HepG2 (cell line): ENCODE measurements at regions not wholly inside any gene's neighbourhood (a gene's known extent, or its start where the extent isn't known, plus 50 kb on each side); places are given as distances from the start of the nearest gene placed in this dataset.

ENCODE experiments used
- ATAC-seq: fragments of 200-7000 bp; cut with Tn5 transposase; 3 replicates; pipeline ENCODE4 v1.9.1; 2020; ENCODE audit warnings: mild to moderate bottlenecking, moderate library complexity
- BruUV-seq: library from RNA; stranded (reverse); fragments of 400-500 nt; replicated peaks from 2 replicates; lab custom pipeline; 2021; lab: Mats Ljungman, UMichigan
- CTCF ChIA-PET: fragments of 300-600 bp; formaldehyde crosslinking; extraction: SDS; loops from one replicate; lab custom pipeline; 2021; ENCODE audit warnings: low total read pairs, inconsistent platforms, low intra/inter-chr PET ratio; lab: Yijun Ruan, JAX
- POLR2A ChIA-PET: fragments of 350-600 bp; sonication (Branson Sonifier 250); formaldehyde crosslinking; loops from one replicate; lab custom pipeline; 2020; ENCODE audit warnings: antibody characterized with exemption, inconsistent platforms; lab: Yijun Ruan, JAX
- DNase-seq: peaks from one replicate; pipeline ENCODE4 v3.0.0-alpha.2; 2015; ENCODE audit warnings: low spot score
- FAIRE-seq: peaks from 3 replicates; lab custom pipeline; 2011; peaks lifted over from hg19 to GRCh38; lab: Jason Lieb, UNC
- H2AFZ ChIP-seq: one replicate; pipeline ENCODE4 v1.6.1; 2011; ENCODE audit warnings: low read length, inconsistent platforms
- H3K27ac ChIP-seq: fragments of 300-600 bp; 3 replicates; pipeline ENCODE4 v1.8.0; 2011; ENCODE audit warnings: mixed run types, mild to moderate bottlenecking, mixed read lengths, low read length, inconsistent platforms; ENCODE audit not compliant: insufficient read depth; ENCODE audit errors: extremely low read length
- H3K27me3 ChIP-seq, 2 experiments: fragments of 200-600 bp in 1 of 2; 2 replicates in 1 of 2; 3 replicates in 1 of 2; pipeline versions ENCODE4 v1.6.0 to v1.8.0; 2011; ENCODE audit warnings: low read length in 2 of 2, mild to moderate bottlenecking in 2 of 2, moderate library complexity in 2 of 2, inconsistent platforms in 1 of 2; ENCODE audit not compliant: insufficient read depth in 2 of 2, control insufficient read depth in 1 of 2
- H3K36me3 ChIP-seq, 2 experiments: fragments of 200-600 bp in 1 of 2; replicated peaks in 1 of 2; 2 replicates in 1 of 2; 3 replicates in 1 of 2; pipeline versions ENCODE4 v1.5.1 to v1.8.0; 2011; ENCODE audit warnings: low read length in 2 of 2, inconsistent platforms in 1 of 2; ENCODE audit not compliant: insufficient read depth in 2 of 2, control insufficient read depth in 1 of 2
- H3K4me1 ChIP-seq: 2 replicates; pipeline ENCODE4 v1.5.1; 2012; ENCODE audit warnings: low read length, inconsistent platforms; ENCODE audit not compliant: insufficient read depth
- H3K4me2 ChIP-seq: 2 replicates; pipeline ENCODE4 v1.6.0; 2011; ENCODE audit warnings: low read depth, low read length, inconsistent platforms
- H3K4me3 ChIP-seq, 3 experiments: fragments of 200-600 bp in 1 of 3; sonication (generic), shearing (Covaris generic) in 1 of 3; replicated peaks in 1 of 3; 2 replicates each; pipeline ENCODE4 v1.5.1; 2011 to 2016; ENCODE audit warnings: low read length in 3 of 3, inconsistent platforms in 2 of 3, low read depth in 2 of 3, mild to moderate bottlenecking in 2 of 3, control low read depth in 1 of 3, mixed read lengths in 1 of 3; ENCODE audit not compliant: insufficient read depth in 1 of 3
- H3K79me2 ChIP-seq: one replicate; pipeline ENCODE4 v1.6.1; 2011; ENCODE audit warnings: low read length, inconsistent platforms; ENCODE audit not compliant: insufficient read depth
- H3K9ac ChIP-seq: 2 replicates; pipeline ENCODE4 v1.6.0; 2011; ENCODE audit warnings: mild to moderate bottlenecking, low read depth, low read length, inconsistent platforms; ENCODE audit not compliant: insufficient read depth
- H3K9me3 ChIP-seq: 2 replicates; pipeline ENCODE4 v1.5.1; 2012; ENCODE audit warnings: mild to moderate bottlenecking, low read length
- H4K20me1 ChIP-seq: 2 replicates; pipeline ENCODE4 v1.6.0; 2011; ENCODE audit warnings: inconsistent platforms, mild to moderate bottlenecking, low read length, moderate library complexity; ENCODE audit not compliant: insufficient read depth
- HDAC6 ChIP-seq: fragments of 200-600 bp; sonication (generic); IDR thresholded peaks from 2 replicates; pipeline ENCODE4 v1.7.0; 2017; ENCODE audit warnings: mild to moderate bottlenecking, antibody characterized with exemption, low read length, low read depth
- MLLT10 ChIP-seq: sonication (generic); formaldehyde crosslinking; IDR thresholded peaks from 2 replicates; pipeline ENCODE4 v1.4.0; 2020; ENCODE audit warnings: missing genetic modification reagents
- SIX4 ChIP-seq: sonication (generic); formaldehyde crosslinking; IDR thresholded peaks from 2 replicates; pipeline ENCODE4 v1.4.0; 2020; ENCODE audit warnings: missing genetic modification reagents
- SP140L ChIP-seq: sonication (generic); formaldehyde crosslinking; IDR thresholded peaks from 2 replicates; pipeline ENCODE4 v1.4.0; 2020; ENCODE audit warnings: missing genetic modification reagents, borderline replicate concordance
- ZBTB1 ChIP-seq: sonication (generic); formaldehyde crosslinking; IDR thresholded peaks from 2 replicates; pipeline ENCODE4 v1.4.0; 2020; ENCODE audit warnings: missing genetic modification reagents, borderline replicate concordance
- ZFP37 ChIP-seq: sonication (generic); formaldehyde crosslinking; IDR thresholded peaks from 2 replicates; pipeline ENCODE4 v1.4.0; 2020; ENCODE audit warnings: missing genetic modification reagents, borderline replicate concordance
- ZHX1 ChIP-seq: sonication (generic); formaldehyde crosslinking; IDR thresholded peaks from 2 replicates; pipeline ENCODE4 v1.8.1; 2022; ENCODE audit warnings: low read depth, mild to moderate bottlenecking, missing genetic modification reagents
- WGBS: methylation state at CpG from one replicate; pipeline ENCODE4 v1.1.6; 2017; ENCODE audit warnings: low lambda C conversion rate; 5-methylcytosine and 5-hydroxymethylcytosine counted together
- in situ Hi-C: cut with HindIII; loops from 2 replicates; pipeline ENCODE4 v1.10.0; 2017; ENCODE audit warnings: low pct_unique_long_range_greater_than_20kb; ENCODE audit not compliant: extremely low pct_ligation_motif_present
- intact Hi-C: fragments of 100-400 bp; cut with micrococcal nuclease; formaldehyde crosslinking; loops from one replicate; pipeline ENCODE4 v1.10.0; 2022; ENCODE audit not compliant: unreplicated experiment
- TF ChIP-seq, protein P1 (sequence below): sonication (generic); formaldehyde crosslinking; IDR thresholded peaks from 2 replicates; pipeline ENCODE4 v1.5.0; 2020; ENCODE audit warnings: missing genetic modification reagents, mild to moderate bottlenecking, borderline replicate concordance
- TF ChIP-seq, protein P2 (sequence below): sonication (generic); formaldehyde crosslinking; IDR thresholded peaks from 2 replicates; pipeline ENCODE4 v1.4.0; 2020; ENCODE audit warnings: missing genetic modification reagents, borderline replicate concordance
- TF ChIP-seq, protein P3 (sequence below): sonication (generic); formaldehyde crosslinking; IDR thresholded peaks from 2 replicates; pipeline ENCODE4 v1.5.1; 2020; ENCODE audit warnings: mild to moderate bottlenecking, missing genetic modification reagents, borderline replicate concordance

GRCh38 chr14:89095036-89095435 is 270.6 kb downstream of the TTC8 start:
- no TSS peak for BruUV-seq
- no peak overlapping the region for H2AFZ ChIP-seq
- no peak for FAIRE-seq
- no peaks in the 10 kb centered on the region for H4K20me1 ChIP-seq
- H3K27me3 ChIP-seq, result peaks cover 0 to 23% of the 10 kb centered on the region in 2 experiments; a peak in 3 of 5 replicates
- intact Hi-C loops, result no loop called here
- H3K9me3 ChIP-seq, result no peaks in the 10 kb centered on the region
- no peak for DNase-seq
- no peak for TF ChIP-seq ZFP37 (CRISPR knock-in tag)
- no peak for TF ChIP-seq ZHX1 (CRISPR knock-in tag)
- TF ChIP-seq SP140L, result no peak
- no peak for TF ChIP-seq ZBTB1 (CRISPR knock-in tag)
- no peak for TF ChIP-seq MLLT10 (CRISPR knock-in tag)
- no peak for TF ChIP-seq SIX4 (CRISPR knock-in tag)
- TF ChIP-seq, protein P1, sequence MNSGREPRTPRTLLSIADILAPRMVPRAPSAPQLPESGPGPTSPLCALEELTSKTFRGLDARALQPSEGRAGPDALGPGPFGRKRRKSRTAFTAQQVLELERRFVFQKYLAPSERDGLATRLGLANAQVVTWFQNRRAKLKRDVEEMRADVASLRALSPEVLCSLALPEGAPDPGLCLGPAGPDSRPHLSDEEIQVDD (CRISPR knock-in tag), result no peak
- TF ChIP-seq HDAC6, result no peak
- TF ChIP-seq, protein P2, sequence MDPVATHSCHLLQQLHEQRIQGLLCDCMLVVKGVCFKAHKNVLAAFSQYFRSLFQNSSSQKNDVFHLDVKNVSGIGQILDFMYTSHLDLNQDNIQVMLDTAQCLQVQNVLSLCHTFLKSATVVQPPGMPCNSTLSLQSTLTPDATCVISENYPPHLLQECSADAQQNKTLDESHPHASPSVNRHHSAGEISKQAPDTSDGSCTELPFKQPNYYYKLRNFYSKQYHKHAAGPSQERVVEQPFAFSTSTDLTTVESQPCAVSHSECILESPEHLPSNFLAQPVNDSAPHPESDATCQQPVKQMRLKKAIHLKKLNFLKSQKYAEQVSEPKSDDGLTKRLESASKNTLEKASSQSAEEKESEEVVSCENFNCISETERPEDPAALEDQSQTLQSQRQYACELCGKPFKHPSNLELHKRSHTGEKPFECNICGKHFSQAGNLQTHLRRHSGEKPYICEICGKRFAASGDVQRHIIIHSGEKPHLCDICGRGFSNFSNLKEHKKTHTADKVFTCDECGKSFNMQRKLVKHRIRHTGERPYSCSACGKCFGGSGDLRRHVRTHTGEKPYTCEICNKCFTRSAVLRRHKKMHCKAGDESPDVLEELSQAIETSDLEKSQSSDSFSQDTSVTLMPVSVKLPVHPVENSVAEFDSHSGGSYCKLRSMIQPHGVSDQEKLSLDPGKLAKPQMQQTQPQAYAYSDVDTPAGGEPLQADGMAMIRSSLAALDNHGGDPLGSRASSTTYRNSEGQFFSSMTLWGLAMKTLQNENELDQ (CRISPR knock-in tag), result no peak
- TF ChIP-seq, protein P3, sequence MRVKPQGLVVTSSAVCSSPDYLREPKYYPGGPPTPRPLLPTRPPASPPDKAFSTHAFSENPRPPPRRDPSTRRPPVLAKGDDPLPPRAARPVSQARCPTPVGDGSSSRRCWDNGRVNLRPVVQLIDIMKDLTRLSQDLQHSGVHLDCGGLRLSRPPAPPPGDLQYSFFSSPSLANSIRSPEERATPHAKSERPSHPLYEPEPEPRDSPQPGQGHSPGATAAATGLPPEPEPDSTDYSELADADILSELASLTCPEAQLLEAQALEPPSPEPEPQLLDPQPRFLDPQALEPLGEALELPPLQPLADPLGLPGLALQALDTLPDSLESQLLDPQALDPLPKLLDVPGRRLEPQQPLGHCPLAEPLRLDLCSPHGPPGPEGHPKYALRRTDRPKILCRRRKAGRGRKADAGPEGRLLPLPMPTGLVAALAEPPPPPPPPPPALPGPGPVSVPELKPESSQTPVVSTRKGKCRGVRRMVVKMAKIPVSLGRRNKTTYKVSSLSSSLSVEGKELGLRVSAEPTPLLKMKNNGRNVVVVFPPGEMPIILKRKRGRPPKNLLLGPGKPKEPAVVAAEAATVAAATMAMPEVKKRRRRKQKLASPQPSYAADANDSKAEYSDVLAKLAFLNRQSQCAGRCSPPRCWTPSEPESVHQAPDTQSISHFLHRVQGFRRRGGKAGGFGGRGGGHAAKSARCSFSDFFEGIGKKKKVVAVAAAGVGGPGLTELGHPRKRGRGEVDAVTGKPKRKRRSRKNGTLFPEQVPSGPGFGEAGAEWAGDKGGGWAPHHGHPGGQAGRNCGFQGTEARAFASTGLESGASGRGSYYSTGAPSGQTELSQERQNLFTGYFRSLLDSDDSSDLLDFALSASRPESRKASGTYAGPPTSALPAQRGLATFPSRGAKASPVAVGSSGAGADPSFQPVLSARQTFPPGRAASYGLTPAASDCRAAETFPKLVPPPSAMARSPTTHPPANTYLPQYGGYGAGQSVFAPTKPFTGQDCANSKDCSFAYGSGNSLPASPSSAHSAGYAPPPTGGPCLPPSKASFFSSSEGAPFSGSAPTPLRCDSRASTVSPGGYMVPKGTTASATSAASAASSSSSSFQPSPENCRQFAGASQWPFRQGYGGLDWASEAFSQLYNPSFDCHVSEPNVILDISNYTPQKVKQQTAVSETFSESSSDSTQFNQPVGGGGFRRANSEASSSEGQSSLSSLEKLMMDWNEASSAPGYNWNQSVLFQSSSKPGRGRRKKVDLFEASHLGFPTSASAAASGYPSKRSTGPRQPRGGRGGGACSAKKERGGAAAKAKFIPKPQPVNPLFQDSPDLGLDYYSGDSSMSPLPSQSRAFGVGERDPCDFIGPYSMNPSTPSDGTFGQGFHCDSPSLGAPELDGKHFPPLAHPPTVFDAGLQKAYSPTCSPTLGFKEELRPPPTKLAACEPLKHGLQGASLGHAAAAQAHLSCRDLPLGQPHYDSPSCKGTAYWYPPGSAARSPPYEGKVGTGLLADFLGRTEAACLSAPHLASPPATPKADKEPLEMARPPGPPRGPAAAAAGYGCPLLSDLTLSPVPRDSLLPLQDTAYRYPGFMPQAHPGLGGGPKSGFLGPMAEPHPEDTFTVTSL (CRISPR knock-in tag), result no peak
- TF ChIP-seq, all 625 proteins: peak for 0
- ATAC-seq, result no peak
- no peaks in the 10 kb centered on the region for H3K79me2 ChIP-seq
- H3K4me1 ChIP-seq, result peaks cover 4% of the 10 kb centered on the region
- in situ Hi-C loops, result no loop called here
- H3K27ac ChIP-seq, result no peak overlapping the region
- H3K9ac ChIP-seq, result no peak overlapping the region
- H3K36me3 ChIP-seq, result no peaks in the 10 kb centered on the region
- no peak overlapping the region for H3K4me3 ChIP-seq
- POLR2A ChIA-PET, result no interaction called here
- H3K4me2 ChIP-seq, result no peak overlapping the region
- WGBS, result 0% methylated on average over 1 of the region's 1 CpG
- CTCF ChIA-PET, result no interaction called here
